PC-9 (cell line): ENCODE measurements at regions not wholly inside any gene's neighbourhood (a gene's known extent, or its start where the extent isn't known, plus 50 kb on each side); places are given as distances from the start of the nearest gene placed in this dataset.

ENCODE experiments used
- BruUV-seq: library from RNA; stranded (reverse); fragments of 400-500 nt; replicated peaks from 2 replicates; lab custom pipeline; 2021; lab: Mats Ljungman, UMichigan
- CTCF ChIA-PET: fragments of 300-600 bp; sonication (Branson Sonifier 250); formaldehyde crosslinking; loops from one replicate; lab custom pipeline; 2022; ENCODE audit warnings: antibody characterized with exemption; lab: Charles Lee
- POLR2A ChIA-PET: fragments of 300-600 bp; sonication (Branson Sonifier 250); formaldehyde crosslinking; loops from one replicate; lab custom pipeline; 2022; ENCODE audit warnings: antibody characterized with exemption; ENCODE audit not compliant: unreplicated experiment; lab: Charles Lee
- DNase-seq, 2 experiments: peaks; one replicate each; pipeline versions ENCODE4 v3.0.0 to v3.0.0-alpha.2; 2015 to 2022; ENCODE audit warnings: mixed read lengths in 1 of 2
- H2AFZ ChIP-seq: fragments of 200-600 bp; sonication (generic); 2 replicates; pipeline ENCODE4 v1.8.1; 2017; ENCODE audit warnings: antibody characterized with exemption
- H3F3A ChIP-seq: fragments of 200-600 bp; sonication (generic); 2 replicates; pipeline ENCODE4 v1.8.1; 2017; ENCODE audit warnings: antibody characterized with exemption, mild to moderate bottlenecking, low read depth; ENCODE audit not compliant: insufficient read depth
- H3K27ac ChIP-seq: fragments of 200-600 bp; sonication (generic); 2 replicates; pipeline ENCODE4 v1.6.1; 2016; ENCODE audit warnings: mixed run types
- H3K27me3 ChIP-seq: fragments of 200-600 bp; sonication (generic); 2 replicates; pipeline ENCODE4 v1.6.1; 2016; ENCODE audit warnings: low read depth, mixed run types; ENCODE audit not compliant: insufficient read depth
- H3K36me3 ChIP-seq: fragments of 200-600 bp; sonication (generic); 2 replicates; pipeline ENCODE4 v1.6.1; 2016; ENCODE audit warnings: low read depth, mixed run types
- H3K4me1 ChIP-seq: fragments of 200-600 bp; sonication (generic); replicated peaks from 2 replicates; pipeline ENCODE4 v1.6.1; 2016; ENCODE audit warnings: mixed run types; ENCODE audit not compliant: insufficient read depth
- H3K4me2 ChIP-seq: fragments of 200-600 bp; sonication (generic); 2 replicates; pipeline ENCODE4 v1.6.1; 2017; ENCODE audit warnings: mixed run types
- H3K4me3 ChIP-seq: fragments of 200-600 bp; sonication (generic); 2 replicates; pipeline ENCODE4 v1.6.1; 2016; ENCODE audit warnings: mixed run types
- H3K79me2 ChIP-seq: fragments of 200-600 bp; sonication (generic); 2 replicates; pipeline ENCODE4 v1.6.1; 2017; ENCODE audit warnings: low read depth, mixed run types
- H3K9me2 ChIP-seq: fragments of 200-600 bp; sonication (generic); 2 replicates; pipeline ENCODE4 v1.8.1; 2017; ENCODE audit warnings: mild to moderate bottlenecking; ENCODE audit not compliant: insufficient read depth
- H3K9me3 ChIP-seq: fragments of 200-600 bp; sonication (generic); 2 replicates; pipeline ENCODE4 v1.8.1; 2016; ENCODE audit warnings: low read depth; ENCODE audit not compliant: insufficient read depth
- H4K20me1 ChIP-seq: fragments of 200-600 bp; sonication (generic); 2 replicates; pipeline ENCODE4 v1.8.1; 2017; ENCODE audit not compliant: insufficient read depth
- CTCF ChIP-seq: fragments of 200-600 bp; sonication (generic); conservative IDR thresholded peaks from 2 replicates; pipeline ENCODE4 v1.6.1; 2017; ENCODE audit warnings: mixed run types, antibody characterized with exemption, mild to moderate bottlenecking, moderate library complexity
- EZH2 ChIP-seq: fragments of 200-600 bp; sonication (generic); IDR thresholded peaks from 2 replicates; pipeline ENCODE4 v1.8.0; 2017; ENCODE audit warnings: antibody characterized with exemption, low read depth
- intact Hi-C: fragments of 100-400 bp; cut with micrococcal nuclease; formaldehyde crosslinking; loops from one replicate; pipeline ENCODE4 v1.10.0; 2022; ENCODE audit not compliant: unreplicated experiment

- H3K36me3 ChIP-seq = no peaks in the 10 kb centered on the region
- H2AFZ ChIP-seq = no peak overlapping the region
- H3K27me3 ChIP-seq = no peaks in the 10 kb centered on the region
- intact Hi-C loops = no loop called here
- no peak overlapping the region for H3K4me2 ChIP-seq
- H3K9me3 ChIP-seq = 0 out of 2 replicates have a peak, but pooled peaks cover 6% of the 10 kb centered on the region
- no peaks in the 10 kb centered on the region; the same call in 1 of the 2 replicates for H3F3A ChIP-seq
- ChIA-PET CTCF (no interaction called here), POLR2A (no interaction called here)
- H3K4me1 ChIP-seq = 0 out of 2 replicates have a peak, but pooled peaks cover 3% of the 10 kb centered on the region
- H3K79me2 ChIP-seq = no peaks in the 10 kb centered on the region
- no peak overlapping the region for H3K4me3 ChIP-seq
- TF ChIP-seq CTCF = no peak
- TF ChIP-seq EZH2 = no peak
- BruUV-seq = no TSS peak
- no peaks in the 10 kb centered on the region for H4K20me1 ChIP-seq
- DNase-seq = no peak
- no peak overlapping the region for H3K27ac ChIP-seq
- no peaks in the 10 kb centered on the region for H3K9me2 ChIP-seq
Measured at GRCh38 chr3:150101016-150101415, 130.3 kb upstream of the PFN2 start.

GRCh38 chr3:150098621-150099020 is 127.9 kb upstream of the PFN2 start:
- Histone ChIP-seq H3K4me1 (peaks cover 16% of the 10 kb centered on the region), H2AFZ (no peak overlapping the region), H4K20me1 (no peaks in the 10 kb centered on the region), H3K27ac (no peak overlapping the region), H3K4me2 (no peak overlapping the region), H3K9me3 (0 out of 2 replicates have a peak, but pooled peaks cover 6% of the 10 kb centered on the region), H3K9me2 (no peaks in the 10 kb centered on the region), H3F3A (peaks cover 14% of the 10 kb centered on the region; the same call in 1 of the 2 replicates), H3K79me2 (no peaks in the 10 kb centered on the region), H3K27me3 (no peaks in the 10 kb centered on the region), H3K4me3 (no peak overlapping the region), H3K36me3 (no peaks in the 10 kb centered on the region)
- BruUV-seq = no TSS peak
- DNase-seq = no peak
- CTCF ChIA-PET = no interaction called here
- no peak for TF ChIP-seq EZH2
- no peak for TF ChIP-seq CTCF
- POLR2A ChIA-PET = no interaction called here
- intact Hi-C loops = no loop called here

- 0 out of 2 replicates have a peak, but pooled peaks cover 6% of the 10 kb centered on the region for H3K9me3 ChIP-seq
- TF ChIP-seq EZH2 = no peak
- no peak for TF ChIP-seq CTCF
- no peak overlapping the region for H3K4me2 ChIP-seq
- peaks cover 14% of the 10 kb centered on the region; the same call in 1 of the 2 replicates for H3F3A ChIP-seq
- H3K4me3 ChIP-seq = no peak overlapping the region
- H2AFZ ChIP-seq = no peak overlapping the region
- no peak overlapping the region for H3K27ac ChIP-seq
- BruUV-seq = no TSS peak
- CTCF ChIA-PET = no interaction called here
- POLR2A ChIA-PET = no interaction called here
- no peak for DNase-seq
- H3K27me3 ChIP-seq = no peaks in the 10 kb centered on the region
- H3K79me2 ChIP-seq = no peaks in the 10 kb centered on the region
- no peaks in the 10 kb centered on the region for H3K36me3 ChIP-seq
- peaks cover 16% of the 10 kb centered on the region for H3K4me1 ChIP-seq
- intact Hi-C loops = no loop called here
- no peaks in the 10 kb centered on the region for H3K9me2 ChIP-seq
- H4K20me1 ChIP-seq = no peaks in the 10 kb centered on the region
Measured at GRCh38 chr3:150097588-150097890, 126.8 kb upstream of the PFN2 start.
